B cell (primary cell): ENCODE measurements at regions not wholly inside any gene's neighbourhood (a gene's known extent, or its start where the extent isn't known, plus 50 kb on each side); places are given as distances from the start of the nearest gene placed in this dataset.

ENCODE experiments used
- ATAC-seq: fragments of 200-7000 bp; cut with Tn5 transposase; one replicate; pipeline ENCODE4 v1.10.0; 2021; ENCODE audit warnings: low read depth, mild to moderate bottlenecking, moderate number of reproducible peaks, moderate library complexity
- CTCF ChIA-PET: fragments of 350-600 bp; sonication (Branson Sonifier 250); formaldehyde crosslinking; loops from one replicate; lab custom pipeline; 2021; ENCODE audit warnings: antibody characterized with exemption, inconsistent platforms; lab: Charles Lee
- POLR2A ChIA-PET: fragments of 350-600 bp; sonication (Branson Sonifier 250); formaldehyde crosslinking; loops from one replicate; lab custom pipeline; 2021; ENCODE audit warnings: antibody characterized with exemption; lab: Charles Lee
- DNase-seq: peaks from one replicate; pipeline ENCODE4 v3.0.0; 2013
- H2AFZ ChIP-seq: 2 replicates; pipeline ENCODE4 v1.6.1; 2012; ENCODE audit warnings: mild to moderate bottlenecking, low read depth, low read length; ENCODE audit not compliant: insufficient read depth, poor library complexity, severe bottlenecking
- H3K27ac ChIP-seq, 2 donors: 1 replicate in 1 of 2; 2 replicates in 1 of 2; pipeline ENCODE4 v1.5.1; 2012 to 2013; ENCODE audit warnings: low read length in 2 of 2, mild to moderate bottlenecking in 2 of 2, moderate library complexity in 1 of 2
- H3K27me3 ChIP-seq, 4 experiments: fragments of 200-600 bp in 1 of 4; sonication (generic) in 1 of 4; replicated peaks in 1 of 4; 1 replicate in 2 of 4; 2 replicates in 2 of 4; pipeline versions ENCODE4 v1.6.1 to v1.7.0; 2013 to 2016; ENCODE audit warnings: low read length in 3 of 4, mild to moderate bottlenecking in 2 of 4, mixed read lengths in 1 of 4, moderate library complexity in 1 of 4; ENCODE audit not compliant: insufficient read depth in 4 of 4, control insufficient read depth in 3 of 4; ENCODE audit errors: control extremely low read depth in 1 of 4
- H3K36me3 ChIP-seq, 2 experiments: replicated peaks in 1 of 2; 1 replicate in 1 of 2; 2 replicates in 1 of 2; pipeline versions ENCODE4 v1.6.1 to v1.7.1; 2013; ENCODE audit warnings: low read length in 1 of 2; ENCODE audit not compliant: insufficient read depth in 2 of 2, control insufficient read depth in 1 of 2; ENCODE audit errors: control extremely low read depth in 1 of 2, extremely low read depth in 1 of 2
- H3K4me1 ChIP-seq, 2 donors: fragments of 200-600 bp in 1 of 2; sonication (generic) in 1 of 2; 1 replicate in 1 of 2; 2 replicates in 1 of 2; pipeline versions ENCODE4 v1.5.1 to v1.6.1; 2013 to 2017; ENCODE audit warnings: low read length in 2 of 2; ENCODE audit not compliant: control insufficient read depth in 2 of 2, insufficient read depth in 2 of 2
- H3K4me2 ChIP-seq: replicated peaks from 2 replicates; pipeline ENCODE3; 2012; ENCODE audit warnings: mild to moderate bottlenecking, low read depth, low read length; ENCODE audit not compliant: poor library complexity, severe bottlenecking
- H3K4me3 ChIP-seq, 5 experiments: fragments of 200-600 bp in 1 of 5; sonication (generic) in 1 of 5; 1 replicate in 3 of 5; 2 replicates in 2 of 5; pipeline versions ENCODE4 v1.5.1 to v1.7.0; 2011 to 2016; ENCODE audit warnings: low read length in 4 of 5, mild to moderate bottlenecking in 4 of 5, low read depth in 2 of 5, control low read depth in 1 of 5, moderate library complexity in 1 of 5; ENCODE audit not compliant: insufficient read depth in 1 of 5; ENCODE audit errors: control extremely low read depth in 1 of 5, extremely low read depth in 1 of 5
- H3K79me2 ChIP-seq: fragments of 200-600 bp; sonication (generic); one replicate; pipeline ENCODE4 v1.6.0; 2016; ENCODE audit warnings: low read length; ENCODE audit not compliant: control insufficient read depth, insufficient read depth
- H3K9ac ChIP-seq: fragments of 200-600 bp; sonication (generic); 2 replicates; pipeline ENCODE4 v1.6.1; 2017; ENCODE audit warnings: mild to moderate bottlenecking, low read length, moderate library complexity
- H3K9me3 ChIP-seq, 3 donors: one replicate each; pipeline versions ENCODE4 v1.6.1 to v1.7.1; 2013; ENCODE audit warnings: low read length in 2 of 3; ENCODE audit not compliant: control insufficient read depth in 2 of 3, insufficient read depth in 1 of 3; ENCODE audit errors: control extremely low read depth in 1 of 3
- H4K20me1 ChIP-seq: 2 replicates; pipeline ENCODE4 v1.6.0; 2012; ENCODE audit warnings: mild to moderate bottlenecking, low read length; ENCODE audit not compliant: insufficient read depth, control insufficient read depth, poor library complexity, severe bottlenecking
- H3K27ac Mint-ChIP-seq: one replicate; pipeline ENCODE4 v1.8.0; 2021; ENCODE audit warnings: mixed read lengths
- H3K27me3 Mint-ChIP-seq: one replicate; pipeline ENCODE4 v1.8.0; 2021; ENCODE audit warnings: mixed read lengths
- H3K4me1 Mint-ChIP-seq: one replicate; pipeline ENCODE4 v1.8.0; 2021; ENCODE audit warnings: mixed read lengths
- H3K4me3 Mint-ChIP-seq: one replicate; pipeline ENCODE4 v1.8.0; 2021; ENCODE audit warnings: mixed read lengths
- H3K9me3 Mint-ChIP-seq: one replicate; pipeline ENCODE4 v1.8.0; 2022; ENCODE audit warnings: mixed read lengths; ENCODE audit not compliant: insufficient read depth
- EZH2 ChIP-seq: IDR thresholded peaks from 2 replicates; pipeline ENCODE4 v1.6.1; 2012; ENCODE audit warnings: borderline replicate concordance, low read depth, mild to moderate bottlenecking, moderate library complexity, low read length; ENCODE audit not compliant: insufficient read depth, poor library complexity, severe bottlenecking
- WGBS: methylation state at CpG from one replicate; pipeline ENCODE4 v1.1.5; 2013; ENCODE audit warnings: missing lambda C conversion rate; ENCODE audit not compliant: insufficient coverage; 5-methylcytosine and 5-hydroxymethylcytosine counted together
- intact Hi-C: fragments of 100-400 bp; cut with micrococcal nuclease; formaldehyde crosslinking; loops from one replicate; pipeline ENCODE4 v1.10.0; 2022
- TF ChIP-seq, protein P1 (sequence below): fragments of 200-600 bp; IDR thresholded peaks from one replicate; pipeline ENCODE4 v1.8.0; 2022; ENCODE audit warnings: antibody characterized with exemption, mild to moderate bottlenecking

DNA sequence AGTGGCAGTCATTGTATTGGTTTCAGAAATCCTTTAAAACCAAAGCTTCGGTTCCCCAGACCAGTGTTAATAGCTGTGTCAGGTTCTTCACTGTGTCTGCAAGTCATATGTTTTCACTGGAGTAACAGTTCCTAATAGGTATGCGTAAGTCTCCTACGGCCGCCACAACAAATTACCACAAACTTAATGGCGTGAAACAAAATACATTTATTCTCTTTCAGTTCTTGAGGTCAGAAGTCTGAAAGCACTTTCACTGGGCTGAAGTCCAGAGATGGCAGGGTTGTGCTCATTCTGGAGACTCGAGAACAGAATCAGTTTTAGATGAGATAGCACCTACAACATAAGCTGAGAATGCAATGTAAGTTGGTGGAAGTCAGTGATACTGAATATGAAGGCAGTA lies 556.2 kb downstream of the TLE4 start:
- WGBS: 94% methylated on average over 3 of the region's 6 CpGs
- no peak for TF ChIP-seq EZH2
- TF ChIP-seq, protein P1, sequence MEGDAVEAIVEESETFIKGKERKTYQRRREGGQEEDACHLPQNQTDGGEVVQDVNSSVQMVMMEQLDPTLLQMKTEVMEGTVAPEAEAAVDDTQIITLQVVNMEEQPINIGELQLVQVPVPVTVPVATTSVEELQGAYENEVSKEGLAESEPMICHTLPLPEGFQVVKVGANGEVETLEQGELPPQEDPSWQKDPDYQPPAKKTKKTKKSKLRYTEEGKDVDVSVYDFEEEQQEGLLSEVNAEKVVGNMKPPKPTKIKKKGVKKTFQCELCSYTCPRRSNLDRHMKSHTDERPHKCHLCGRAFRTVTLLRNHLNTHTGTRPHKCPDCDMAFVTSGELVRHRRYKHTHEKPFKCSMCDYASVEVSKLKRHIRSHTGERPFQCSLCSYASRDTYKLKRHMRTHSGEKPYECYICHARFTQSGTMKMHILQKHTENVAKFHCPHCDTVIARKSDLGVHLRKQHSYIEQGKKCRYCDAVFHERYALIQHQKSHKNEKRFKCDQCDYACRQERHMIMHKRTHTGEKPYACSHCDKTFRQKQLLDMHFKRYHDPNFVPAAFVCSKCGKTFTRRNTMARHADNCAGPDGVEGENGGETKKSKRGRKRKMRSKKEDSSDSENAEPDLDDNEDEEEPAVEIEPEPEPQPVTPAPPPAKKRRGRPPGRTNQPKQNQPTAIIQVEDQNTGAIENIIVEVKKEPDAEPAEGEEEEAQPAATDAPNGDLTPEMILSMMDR: no peak
- Mint-ChIP-seq H3K9me3 (no peaks in the 10 kb centered on the region), H3K4me3 (no peak overlapping the region), H3K4me1 (peaks cover 7% of the 10 kb centered on the region), H3K27me3 (no peaks in the 10 kb centered on the region), H3K27ac (no peak overlapping the region)
- ATAC-seq: no peak
- DNase-seq: no peak
- Histone ChIP-seq H3K36me3 (no peaks in the 10 kb centered on the region), H2AFZ (no peak overlapping the region), H3K27me3 (no peaks in the 10 kb centered on the region), H3K9ac (no peak overlapping the region), H3K9me3 (no peaks in the 10 kb centered on the region), H3K4me2 (no peak overlapping the region), H3K4me3 (no peak overlapping the region), H4K20me1 (no peaks in the 10 kb centered on the region), H3K27ac (no peak overlapping the region), H3K79me2 (no peaks in the 10 kb centered on the region), H3K4me1 (peaks cover 0 to 6% of the 10 kb centered on the region in 2 donors)
- intact Hi-C loops: no loop called here
- ChIA-PET CTCF (no interaction called here), POLR2A (no interaction called here)

DNA sequence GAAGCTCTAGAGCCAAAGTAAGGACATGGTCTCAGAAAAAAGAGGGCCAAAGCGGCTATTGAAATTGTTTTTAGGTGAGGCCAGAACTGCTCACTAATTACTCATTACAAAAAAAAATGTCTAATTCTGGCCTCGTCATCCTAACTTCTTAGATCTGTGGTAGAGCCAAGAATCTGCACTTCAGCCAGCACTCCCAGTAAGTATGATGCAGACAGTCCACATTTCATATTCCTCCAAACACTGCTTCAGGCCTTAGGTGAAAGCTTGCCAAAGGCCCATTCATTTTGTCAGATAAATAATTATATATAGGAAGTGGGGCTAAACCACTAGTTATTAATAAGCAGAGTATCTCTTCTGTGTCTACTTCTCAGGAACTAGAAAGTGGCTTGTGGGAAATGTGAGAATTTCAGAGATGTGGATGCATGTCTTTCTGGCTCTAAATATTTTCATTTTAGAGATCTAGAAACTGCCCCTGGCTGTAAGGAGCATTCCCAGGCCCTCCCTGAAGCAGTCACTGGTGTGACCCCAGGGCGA lies 554.0 kb downstream of the TLE4 start:
- no peak overlapping the region for H3K4me3 Mint-ChIP-seq
- ChIA-PET CTCF (no interaction called here), POLR2A (interaction anchor here (0.6 kb wide), 1 partner anchor 52 kb away, joined by 4 read pairs; no protein-coding TSS in a partner anchor)
- H3K9ac ChIP-seq: no peak overlapping the region
- TF ChIP-seq, protein P1: no peak
- no peak for TF ChIP-seq EZH2
- WGBS: 100% methylated on average over 1 of the region's 3 CpGs
- H3K4me3 ChIP-seq: no peak overlapping the region
- H3K27ac ChIP-seq: no peak overlapping the region
- intact Hi-C loops: no loop called here
- H4K20me1 ChIP-seq: no peaks in the 10 kb centered on the region
- no peak overlapping the region for H3K4me2 ChIP-seq
- DNase-seq: no peak
- no peaks in the 10 kb centered on the region for H3K27me3 Mint-ChIP-seq
- ATAC-seq: no peak
- H3K9me3 ChIP-seq: no peaks in the 10 kb centered on the region
- H3K4me1 Mint-ChIP-seq: no peaks in the 10 kb centered on the region
- no peak overlapping the region for H3K27ac Mint-ChIP-seq
- H3K27me3 ChIP-seq: no peaks in the 10 kb centered on the region
- H3K79me2 ChIP-seq: no peaks in the 10 kb centered on the region
- no peaks in the 10 kb centered on the region for H3K9me3 Mint-ChIP-seq
- H3K4me1 ChIP-seq: no peaks in the 10 kb centered on the region
- no peak overlapping the region for H2AFZ ChIP-seq
- no peaks in the 10 kb centered on the region for H3K36me3 ChIP-seq
